ENCODE measurements at regions not wholly inside any gene's neighbourhood (a gene's known extent, or its start where the extent isn't known, plus 50 kb on each side); places are given as distances from the start of the nearest gene placed in this dataset.
"Not testable (repeated sequence)": the region's sequence is repeated elsewhere in the genome, so short reads cannot be mapped to it uniquely, and the experiment has no call there.

GRCh38 chr17:22048226-22048625, 355.9 kb downstream of the KCNJ18 start:
- not testable (repeated sequence) for TF ChIP-seq POLR2A, CTCF (IDR thresholded peaks at IDR 0.05)

Data from testis (tissue), 2 donors.